ENCODE measurements at regions not wholly inside any gene's neighbourhood (a gene's known extent, or its start where the extent isn't known, plus 50 kb on each side); places are given as distances from the start of the nearest gene placed in this dataset.

- TF ChIP-seq CTCF (IDR thresholded peaks at IDR 0.05) (no peak), POLR2AphosphoS5 (IDR thresholded peaks at IDR 0.05) (no peak)
Observed at GRCh38 chr1:112778137-112778536, 63.0 kb upstream of the PPM1J start.

Measured in suprapubic skin (tissue), 3 donors.